Fibroblast of pulmonary artery (primary cell): ENCODE measurements at regions not wholly inside any gene's neighbourhood (a gene's known extent, or its start where the extent isn't known, plus 50 kb on each side); places are given as distances from the start of the nearest gene placed in this dataset.
"Not testable (repeated sequence)": the region's sequence is repeated elsewhere in the genome, so short reads cannot be mapped to it uniquely, and the experiment has no call there.

ENCODE experiments used
- DNase-seq: peaks from one replicate; pipeline ENCODE4 v3.0.0-alpha.2; 2010; ENCODE audit warnings: low read depth
- H3K4me3 ChIP-seq: replicated peaks from 2 replicates; pipeline ENCODE4 v1.5.1; 2011; ENCODE audit warnings: low read depth, mild to moderate bottlenecking, control low read depth, low read length, moderate library complexity
- TF ChIP-seq, protein P1 (sequence below): IDR thresholded peaks from 2 replicates; pipeline ENCODE4 v1.5.1; 2011; ENCODE audit warnings: mild to moderate bottlenecking, control low read depth, low read length, inconsistent platforms; ENCODE audit errors: missing control alignments

DNA sequence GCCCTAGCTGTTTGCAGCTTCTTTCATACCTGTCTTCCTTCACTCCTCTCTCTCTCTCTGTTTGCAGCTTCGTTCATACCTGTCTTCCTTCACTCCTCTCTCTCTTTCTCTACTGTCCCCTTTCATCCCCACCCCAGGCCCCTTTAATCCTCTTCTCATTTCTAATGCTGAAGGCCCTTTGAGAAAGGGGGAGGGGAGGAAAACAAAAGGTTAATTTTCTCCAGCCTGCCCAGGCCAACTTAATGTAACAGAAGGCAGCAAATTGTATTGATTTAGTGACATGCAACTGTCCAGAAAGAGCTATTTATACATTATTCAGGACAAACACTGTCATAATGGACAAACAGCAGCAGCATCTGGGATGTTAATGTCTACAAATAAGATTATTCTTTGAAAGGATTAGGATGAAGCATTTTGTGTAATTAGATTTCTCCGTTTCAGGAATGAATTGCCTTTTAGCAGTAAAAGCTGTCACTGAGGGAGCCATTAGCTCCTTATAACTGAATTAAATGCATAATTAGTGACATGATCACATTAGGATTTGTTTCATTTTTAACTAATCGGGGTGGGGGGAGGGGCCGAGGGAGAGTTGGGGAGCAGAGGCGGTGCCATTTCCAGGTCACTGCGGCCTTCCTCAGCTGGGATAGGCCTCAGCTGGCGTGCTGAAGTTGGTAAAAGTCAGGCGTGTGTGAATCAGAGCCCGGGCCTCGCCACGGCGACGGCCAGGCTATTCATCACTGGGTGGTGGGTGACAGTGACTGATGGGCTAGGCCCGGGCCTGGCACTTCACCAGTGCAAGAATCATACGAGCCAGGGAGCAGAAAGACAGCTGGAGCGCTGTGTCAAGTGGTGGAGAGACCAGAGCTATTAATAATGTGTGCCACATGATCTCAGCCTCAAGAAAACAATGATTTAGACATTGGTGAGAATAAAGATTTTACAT is 174.5 kb downstream of the NKX6-1 start:
- no peak overlapping the region for H3K4me3 ChIP-seq
- no peak for DNase-seq
- TF ChIP-seq, protein P1, sequence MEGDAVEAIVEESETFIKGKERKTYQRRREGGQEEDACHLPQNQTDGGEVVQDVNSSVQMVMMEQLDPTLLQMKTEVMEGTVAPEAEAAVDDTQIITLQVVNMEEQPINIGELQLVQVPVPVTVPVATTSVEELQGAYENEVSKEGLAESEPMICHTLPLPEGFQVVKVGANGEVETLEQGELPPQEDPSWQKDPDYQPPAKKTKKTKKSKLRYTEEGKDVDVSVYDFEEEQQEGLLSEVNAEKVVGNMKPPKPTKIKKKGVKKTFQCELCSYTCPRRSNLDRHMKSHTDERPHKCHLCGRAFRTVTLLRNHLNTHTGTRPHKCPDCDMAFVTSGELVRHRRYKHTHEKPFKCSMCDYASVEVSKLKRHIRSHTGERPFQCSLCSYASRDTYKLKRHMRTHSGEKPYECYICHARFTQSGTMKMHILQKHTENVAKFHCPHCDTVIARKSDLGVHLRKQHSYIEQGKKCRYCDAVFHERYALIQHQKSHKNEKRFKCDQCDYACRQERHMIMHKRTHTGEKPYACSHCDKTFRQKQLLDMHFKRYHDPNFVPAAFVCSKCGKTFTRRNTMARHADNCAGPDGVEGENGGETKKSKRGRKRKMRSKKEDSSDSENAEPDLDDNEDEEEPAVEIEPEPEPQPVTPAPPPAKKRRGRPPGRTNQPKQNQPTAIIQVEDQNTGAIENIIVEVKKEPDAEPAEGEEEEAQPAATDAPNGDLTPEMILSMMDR, result no peak

DNA sequence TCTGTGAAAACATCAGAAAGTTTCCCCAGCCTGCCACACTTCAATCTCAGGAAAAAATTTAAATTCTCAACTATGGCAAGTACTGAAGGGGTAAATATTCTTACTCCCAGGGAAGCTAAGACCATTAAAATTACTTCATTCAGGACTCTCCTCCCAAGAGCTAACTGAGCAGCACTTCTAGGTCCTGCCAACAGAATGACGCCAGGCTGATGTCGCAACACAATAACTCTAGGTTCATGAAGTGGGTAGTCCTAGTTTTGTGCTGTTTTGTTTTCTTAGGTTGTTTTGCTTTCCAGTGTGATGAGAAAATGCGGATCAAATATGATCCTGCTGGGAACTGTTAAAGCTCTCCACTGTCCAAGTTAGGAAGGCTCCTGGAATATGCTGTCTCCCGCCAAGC is 180.0 kb downstream of the NKX6-1 start:
- DNase-seq, result peak; percentile 1
- no peak overlapping the region for H3K4me3 ChIP-seq
- TF ChIP-seq, protein P1, result no peak

DNA sequence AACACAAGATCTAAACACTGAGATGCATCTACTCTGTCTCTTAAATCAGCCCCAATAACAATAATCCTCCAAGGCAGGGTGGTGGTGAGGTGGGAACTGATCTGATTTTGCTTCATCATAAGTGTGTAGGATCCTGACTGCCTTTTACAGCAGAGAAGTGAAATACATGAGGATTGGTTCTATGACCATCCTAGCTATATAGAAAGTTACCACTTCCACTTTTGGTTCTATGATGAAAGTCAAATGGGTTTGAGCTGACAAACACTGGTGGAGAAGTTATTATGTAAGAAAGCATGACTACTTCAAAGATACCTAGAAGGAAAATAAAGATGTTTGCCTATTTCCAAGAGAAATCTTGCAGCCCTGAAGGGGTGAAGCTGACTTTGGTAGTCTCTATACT is 181.6 kb downstream of the NKX6-1 start:
- DNase-seq, result no peak
- no peak overlapping the region for H3K4me3 ChIP-seq
- TF ChIP-seq, protein P1, result no peak

DNA sequence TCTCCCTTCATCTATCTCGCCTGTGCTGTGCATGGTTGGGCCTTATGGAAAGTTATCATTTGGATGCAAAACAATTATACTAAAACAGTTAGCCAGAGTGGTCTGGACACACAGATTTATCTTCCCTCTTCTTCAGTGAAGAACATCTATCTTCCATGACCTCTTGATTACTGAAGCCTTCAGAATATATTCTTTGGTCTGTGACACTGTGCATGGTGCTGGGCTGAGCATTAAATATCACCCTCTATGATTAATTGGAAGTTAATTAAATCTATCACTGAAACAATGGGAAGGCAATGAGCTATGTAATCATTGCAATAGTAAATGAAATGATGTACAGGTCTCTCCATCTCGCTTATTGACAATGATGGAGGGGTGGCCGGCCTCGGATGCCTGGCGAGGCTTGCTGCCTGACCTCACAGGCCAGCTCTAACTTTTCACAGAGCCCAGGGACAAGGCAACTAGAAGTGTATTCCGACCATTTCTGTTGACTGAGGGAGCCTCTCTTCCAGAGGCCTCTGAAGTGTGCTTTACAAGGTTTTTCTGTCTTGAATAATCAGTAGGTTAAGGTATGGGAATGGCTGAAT is 186.6 kb downstream of the NKX6-1 start:
- no peak overlapping the region for H3K4me3 ChIP-seq
- DNase-seq, result no peak
- TF ChIP-seq, protein P1, result no peak

DNA sequence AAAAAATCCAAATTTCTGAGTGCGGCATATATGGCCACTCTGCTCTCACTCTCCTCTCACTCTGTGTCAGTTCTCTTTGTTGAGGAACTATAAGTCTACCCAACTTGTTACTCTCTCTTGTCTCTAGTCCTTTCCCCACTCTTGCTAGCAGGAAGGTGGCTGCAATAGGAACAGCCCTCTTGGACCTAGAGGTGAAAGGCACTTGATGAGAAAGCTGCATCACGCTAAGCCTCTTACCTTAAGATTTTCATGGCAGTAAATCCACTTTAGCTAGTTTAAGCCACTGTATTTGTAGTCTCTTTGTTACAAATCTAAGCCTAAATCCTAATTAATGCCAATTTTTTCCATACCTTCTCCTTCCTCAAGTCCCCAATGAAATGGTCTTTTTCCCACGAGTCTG is 189.9 kb downstream of the NKX6-1 start:
- H3K4me3 ChIP-seq, result no peak overlapping the region
- no peak for DNase-seq
- TF ChIP-seq, protein P1, result no peak

DNA sequence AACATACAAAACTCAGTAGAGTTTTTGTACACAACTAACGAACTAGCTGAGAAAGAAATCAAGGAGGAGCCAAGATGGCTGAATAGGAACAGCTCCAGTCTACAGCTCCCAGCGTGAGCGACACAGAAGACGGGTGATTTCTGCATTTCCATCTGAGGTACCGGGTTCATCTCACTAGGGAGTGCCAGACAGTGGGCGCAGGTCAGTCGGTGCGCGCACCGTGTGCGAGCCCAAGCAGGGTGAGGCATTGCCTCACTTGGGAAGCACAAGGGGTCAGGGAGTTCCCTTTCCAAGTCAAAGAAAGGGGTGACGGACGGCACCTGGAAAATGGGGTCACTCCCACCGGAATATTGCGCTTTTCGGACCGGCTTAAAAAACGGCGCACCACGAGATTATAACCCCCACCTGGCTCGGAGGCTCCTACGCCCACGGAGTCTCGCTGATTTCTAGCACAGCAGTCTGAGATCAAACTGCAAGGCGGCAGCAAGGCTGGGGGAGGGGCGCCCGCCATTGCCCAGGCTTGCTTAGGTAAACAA is 200.3 kb downstream of the NKX6-1 start:
- DNase-seq, H3K4me3 ChIP-seq: not testable (repeated sequence)

DNA sequence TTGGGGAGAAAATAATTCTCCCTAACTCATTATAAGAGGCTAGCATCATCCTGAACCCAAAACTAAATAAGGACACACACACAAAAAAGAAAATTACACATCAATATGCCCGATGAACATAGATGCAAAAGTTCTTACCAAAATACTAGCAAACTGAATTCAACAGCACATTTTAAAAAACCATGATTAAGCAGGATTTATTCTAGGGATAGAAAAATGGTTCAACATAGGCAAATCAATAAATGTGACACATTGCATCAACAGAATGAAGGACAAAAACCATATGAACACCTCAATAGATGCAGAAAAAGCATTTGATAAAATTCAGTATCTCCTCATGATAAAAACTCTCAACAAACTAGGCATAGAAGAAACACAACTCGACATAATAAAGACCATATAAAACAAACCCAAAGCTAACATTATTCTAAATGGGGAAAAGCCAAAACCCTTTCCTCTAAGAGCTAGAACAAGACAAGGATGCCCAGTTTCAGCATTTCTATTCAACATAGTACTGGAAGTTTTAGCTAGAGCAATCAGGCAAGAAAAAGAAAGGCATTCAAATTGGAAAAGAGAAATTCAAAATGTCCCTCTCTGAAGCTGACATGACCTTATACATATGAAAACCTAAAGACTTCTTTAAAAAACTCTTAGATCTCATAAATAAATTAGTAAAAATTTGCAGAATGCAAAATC is 200.9 kb downstream of the NKX6-1 start:
- TF ChIP-seq, protein P1, result no peak
- no peak for DNase-seq
- no peak overlapping the region for H3K4me3 ChIP-seq
